ENCODE measurements at regions not wholly inside any gene's neighbourhood (a gene's known extent, or its start where the extent isn't known, plus 50 kb on each side); places are given as distances from the start of the nearest gene placed in this dataset.

- DNase-seq (ENCODE audit: low read depth in 1 of 2, low spot score in 2 of 2) (no peak), FAIRE-seq (no peak)
- Histone ChIP-seq H3K4me2 (ENCODE audit: insufficient read depth in 1 of 2, low read depth in 2 of 2, low read length in 2 of 2) (no peak overlapping the region), H3K9ac (replicated peaks in 1 of 4; ENCODE audit: extremely low read depth in 1 of 4, low read depth in 3 of 4, low read length in 3 of 4) (no peak overlapping the region), H2BK12ac (ENCODE audit: low read depth, low read length) (no peak overlapping the region), H3K56ac (replicated peaks; ENCODE audit: insufficient read length, low read depth, low read length) (no peak overlapping the region), H4K8ac (ENCODE audit: extremely low read depth, insufficient read depth, low read length) (no peak overlapping the region), H3K79me1 (ENCODE audit: low read depth, low read length) (no peaks in the 10 kb centered on the region), H4K91ac (replicated peaks; ENCODE audit: insufficient read length, low read length) (no peak overlapping the region), H3K4me3 (ENCODE audit: extremely low read depth in 1 of 4, insufficient read depth in 2 of 4, low read depth in 3 of 4, low read length in 4 of 4) (no peak overlapping the region), H3K4ac (replicated peaks; ENCODE audit: insufficient read length, low read depth, low read length) (no peak overlapping the region), H4K20me1 (replicated peaks in 1 of 2; ENCODE audit: control insufficient read depth in 1 of 2, insufficient read depth in 2 of 2, low read length in 2 of 2) (no peaks in the 10 kb centered on the region), H3K23ac (ENCODE audit: insufficient read length) (no peak overlapping the region), H4K5ac (ENCODE audit: insufficient read length, low read depth, low read length) (no peak overlapping the region), H2AK5ac (ENCODE audit: low read depth, low read length) (no peak overlapping the region), H3K27me3 (replicated peaks in 1 of 4; ENCODE audit: control insufficient read depth in 3 of 4, extremely low read depth in 1 of 4, insufficient read depth in 3 of 4, low read length in 3 of 4) (no peaks in the 10 kb centered on the region), H2BK5ac (ENCODE audit: low read depth, low read length) (no peak overlapping the region), H3K14ac (ENCODE audit: insufficient read length) (no peak overlapping the region), H3K36me3 (ENCODE audit: control insufficient read depth in 2 of 4, insufficient read depth in 4 of 4, low read length in 3 of 4) (no peaks in the 10 kb centered on the region), H2BK20ac (ENCODE audit: low read length) (no peak overlapping the region), H2AFZ (ENCODE audit: low read length) (no peak overlapping the region), H2BK120ac (replicated peaks; ENCODE audit: low read depth, low read length) (no peak overlapping the region), H3K79me2 (ENCODE audit: control insufficient read depth in 1 of 2, insufficient read depth in 2 of 2, low read length in 2 of 2) (no peaks in the 10 kb centered on the region), H3K4me1 (replicated peaks in 1 of 4; ENCODE audit: control insufficient read depth in 3 of 4, insufficient read depth in 4 of 4, low read length in 3 of 4) (no peaks in the 10 kb centered on the region), H3K27ac (ENCODE audit: low read depth, low read length) (no peak overlapping the region), H3K23me2 (ENCODE audit: low read depth, low read length) (no peaks in the 10 kb centered on the region), H3K9me3 (ENCODE audit: insufficient read depth in 2 of 2, low read depth in 1 of 2, low read length in 1 of 2) (no peaks in the 10 kb centered on the region), H2BK15ac (ENCODE audit: low read length) (no peak overlapping the region), H3K18ac (ENCODE audit: extremely low read depth, low read length) (no peak overlapping the region)
- WGBS, 2 experiments (ENCODE audit: extremely low coverage in 1 of 2, insufficient coverage in 1 of 2, insufficient read length in 1 of 2, insufficient replicate concordance in 2 of 2, low coverage in 1 of 2, low lambda C conversion rate in 2 of 2, missing lambda C conversion rate in 1 of 2) = 63% methylated on average over 3 of the region's 3 CpGs; no CpG with 5 or more reads in 1 of the 2 experiments
- ChIA-PET POLR2A (ENCODE audit: partially characterized antibody) (no interaction called here), CTCF (ENCODE audit: partially characterized antibody) (no interaction called here)
- TF ChIP-seq NANOG (IDR thresholded peaks at IDR 0.05; ENCODE audit: insufficient read depth, low read depth, low read length, poor library complexity, severe bottlenecking) (no peak), MAX (IDR thresholded peaks at IDR 0.05) (no peak), GTF2F1 (IDR thresholded peaks at IDR 0.05; ENCODE audit: borderline replicate concordance, low read depth, low read length) (no peak), KDM5A (IDR thresholded peaks at IDR 0.05; ENCODE audit: low read length) (no peak), TBP (IDR thresholded peaks at IDR 0.05; ENCODE audit: low read depth, low read length) (no peak), CHD1 (IDR thresholded peaks at IDR 0.05; ENCODE audit: low read depth, low read length) (no peak), ASH2L (IDR thresholded peaks at IDR 0.05; ENCODE audit: low read length) (no peak), SP2 (IDR thresholded peaks at IDR 0.05; ENCODE audit: low read length) (no peak), GABPA (IDR thresholded peaks at IDR 0.05; ENCODE audit: borderline replicate concordance, insufficient read depth, low read length) (no peak), TAF7 (optimal IDR thresholded peaks at IDR 0.05; ENCODE audit: borderline replicate concordance, low read depth, low read length) (no peak), CHD2 (IDR thresholded peaks at IDR 0.05; ENCODE audit: low read length) (no peak), JUN (IDR thresholded peaks at IDR 0.05; ENCODE audit: low read depth, low read length) (no peak), NRF1 (IDR thresholded peaks at IDR 0.05; ENCODE audit: low read depth, low read length) (no peak), SIN3A (conservative IDR thresholded peaks at IDR 0.05 in 1 of 2, IDR thresholded peaks at IDR 0.05 in 1 of 2; ENCODE audit: low read depth in 1 of 2, low read length in 2 of 2) (no peak)
Observed at GRCh38 chr13:104967376-104967775, 1568.1 kb downstream of the EFNB2 start.
